ENCODE measurements at regions not wholly inside any gene's neighbourhood (a gene's known extent, or its start where the extent isn't known, plus 50 kb on each side); places are given as distances from the start of the nearest gene placed in this dataset.

DNA sequence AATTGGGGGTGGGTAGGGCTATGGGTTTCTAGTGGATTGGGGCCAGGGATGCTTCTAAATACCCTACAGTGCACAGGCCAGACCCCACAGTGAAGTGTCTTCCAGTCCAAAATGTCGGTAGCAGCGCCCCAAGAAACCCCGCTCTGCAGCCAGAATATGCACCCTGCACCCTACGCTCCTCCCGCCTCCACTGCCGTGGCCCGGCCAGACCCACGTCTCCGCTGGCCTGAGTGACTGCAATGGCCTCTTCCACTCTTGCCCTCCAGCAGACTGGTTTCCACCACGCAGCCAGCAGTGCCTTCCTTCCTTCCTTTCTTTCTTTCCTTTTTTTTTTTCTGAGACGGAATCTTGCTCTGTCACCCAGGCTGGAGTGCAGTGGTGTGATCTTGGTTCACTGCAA lies 91.4 kb upstream of the TAF1B start:
- H3K4me1 ChIP-seq = no peaks in the 10 kb centered on the region
- no peak overlapping the region for H3K4me2 ChIP-seq (ENCODE audit: low read length)
- H3K9me3 ChIP-seq (ENCODE audit: control insufficient read depth, low read length) = no peaks in the 10 kb centered on the region

DNA sequence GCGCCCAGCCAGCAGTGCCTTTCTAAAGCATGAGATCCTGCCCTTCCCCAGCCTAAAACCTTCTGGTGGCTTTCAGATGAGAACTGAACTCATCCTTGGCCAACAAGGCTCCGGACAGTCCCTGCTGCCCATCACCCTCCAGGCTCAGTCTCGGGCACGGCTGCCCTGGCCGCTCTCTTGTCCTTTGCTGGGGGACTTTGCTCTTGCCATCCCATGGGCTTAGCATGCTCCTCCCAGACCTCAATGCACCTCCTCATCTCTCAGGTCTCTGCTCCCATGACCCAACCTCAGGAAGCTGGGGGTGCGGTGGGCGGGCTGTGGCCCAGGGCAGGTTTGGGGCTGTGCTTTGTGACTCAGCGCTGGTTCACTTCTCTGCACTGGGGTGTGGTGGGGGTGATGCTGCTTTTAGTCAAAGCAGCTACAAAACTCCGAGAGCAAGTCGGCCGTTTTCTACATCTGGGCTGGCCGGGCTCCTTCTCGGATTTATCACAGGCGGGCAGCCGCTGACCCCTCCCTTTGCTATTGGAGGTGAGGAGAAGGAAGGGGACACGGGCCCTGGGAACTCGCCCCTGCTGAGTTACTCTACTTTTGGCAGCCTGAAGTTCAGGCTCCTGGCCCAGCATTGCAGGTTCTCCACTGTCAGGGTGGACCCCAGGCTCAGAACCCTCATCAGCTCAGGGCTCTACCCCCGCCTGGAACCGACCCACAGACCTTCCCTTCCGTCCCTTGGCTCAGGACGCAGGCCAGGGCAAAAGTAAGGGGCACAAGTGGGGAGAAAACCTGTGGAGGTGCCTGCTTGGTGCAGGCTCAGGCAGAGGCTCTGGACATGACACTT lies 90.6 kb upstream of the TAF1B start:
- Histone ChIP-seq H3K27me3 (ENCODE audit: control insufficient read depth, insufficient read depth, low read length) (no peaks in the 10 kb centered on the region), H3K4me2 (ENCODE audit: low read length) (no peak overlapping the region), H3K9ac (no peak overlapping the region), H3K4me1 (no peaks in the 10 kb centered on the region), H3K4me3 (ENCODE audit: low read depth, low read length) (no peak overlapping the region), H3K79me2 (no peaks in the 10 kb centered on the region), H3K27ac (no peak overlapping the region), H3K9me3 (ENCODE audit: control insufficient read depth, low read length) (no peaks in the 10 kb centered on the region), H3K36me3 (ENCODE audit: control insufficient read depth, insufficient read depth, low read length) (no peaks in the 10 kb centered on the region), H2AFZ (no peak overlapping the region)
- TF ChIP-seq, protein P1, sequence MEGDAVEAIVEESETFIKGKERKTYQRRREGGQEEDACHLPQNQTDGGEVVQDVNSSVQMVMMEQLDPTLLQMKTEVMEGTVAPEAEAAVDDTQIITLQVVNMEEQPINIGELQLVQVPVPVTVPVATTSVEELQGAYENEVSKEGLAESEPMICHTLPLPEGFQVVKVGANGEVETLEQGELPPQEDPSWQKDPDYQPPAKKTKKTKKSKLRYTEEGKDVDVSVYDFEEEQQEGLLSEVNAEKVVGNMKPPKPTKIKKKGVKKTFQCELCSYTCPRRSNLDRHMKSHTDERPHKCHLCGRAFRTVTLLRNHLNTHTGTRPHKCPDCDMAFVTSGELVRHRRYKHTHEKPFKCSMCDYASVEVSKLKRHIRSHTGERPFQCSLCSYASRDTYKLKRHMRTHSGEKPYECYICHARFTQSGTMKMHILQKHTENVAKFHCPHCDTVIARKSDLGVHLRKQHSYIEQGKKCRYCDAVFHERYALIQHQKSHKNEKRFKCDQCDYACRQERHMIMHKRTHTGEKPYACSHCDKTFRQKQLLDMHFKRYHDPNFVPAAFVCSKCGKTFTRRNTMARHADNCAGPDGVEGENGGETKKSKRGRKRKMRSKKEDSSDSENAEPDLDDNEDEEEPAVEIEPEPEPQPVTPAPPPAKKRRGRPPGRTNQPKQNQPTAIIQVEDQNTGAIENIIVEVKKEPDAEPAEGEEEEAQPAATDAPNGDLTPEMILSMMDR (IDR thresholded peaks at IDR 0.05) = no peak

More for the DNA sequence above, 91.4 kb upstream of the TAF1B start:
- Histone ChIP-seq H3K9ac (no peak overlapping the region), H3K36me3 (ENCODE audit: control insufficient read depth, insufficient read depth, low read length) (no peaks in the 10 kb centered on the region), H3K27me3 (ENCODE audit: control insufficient read depth, insufficient read depth, low read length) (no peaks in the 10 kb centered on the region), H3K27ac (no peak overlapping the region), H3K4me3 (ENCODE audit: low read depth, low read length) (no peak overlapping the region), H3K79me2 (no peaks in the 10 kb centered on the region), H2AFZ (no peak overlapping the region)
- TF ChIP-seq, protein P1 (IDR thresholded peaks at IDR 0.05) = no peak

DNA sequence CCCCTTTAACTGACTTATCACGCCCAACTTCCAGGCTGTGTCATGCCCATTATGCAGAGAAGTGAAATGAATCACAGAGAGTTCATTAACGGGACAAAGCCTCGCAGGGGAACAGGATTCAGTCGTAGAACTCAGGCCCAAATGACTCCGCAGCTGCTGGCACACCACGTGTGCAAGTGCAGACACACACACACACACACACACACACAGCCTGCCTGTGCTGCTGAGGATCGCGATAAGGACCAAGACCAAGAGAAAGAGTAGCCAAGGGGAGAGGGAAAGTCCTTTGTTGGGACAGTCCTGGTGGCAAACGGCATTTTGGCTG lies 90.0 kb upstream of the TAF1B start:
- Histone ChIP-seq H3K4me1 (no peaks in the 10 kb centered on the region), H3K36me3 (ENCODE audit: control insufficient read depth, insufficient read depth, low read length) (no peaks in the 10 kb centered on the region), H3K4me2 (ENCODE audit: low read length) (no peak overlapping the region), H3K9me3 (ENCODE audit: control insufficient read depth, low read length) (no peaks in the 10 kb centered on the region), H3K27me3 (ENCODE audit: control insufficient read depth, insufficient read depth, low read length) (no peaks in the 10 kb centered on the region), H3K27ac (no peak overlapping the region), H3K4me3 (ENCODE audit: low read depth, low read length) (no peak overlapping the region), H2AFZ (no peak overlapping the region), H3K9ac (no peak overlapping the region), H3K79me2 (no peaks in the 10 kb centered on the region)
- TF ChIP-seq, protein P1 (IDR thresholded peaks at IDR 0.05) = no peak

DNA sequence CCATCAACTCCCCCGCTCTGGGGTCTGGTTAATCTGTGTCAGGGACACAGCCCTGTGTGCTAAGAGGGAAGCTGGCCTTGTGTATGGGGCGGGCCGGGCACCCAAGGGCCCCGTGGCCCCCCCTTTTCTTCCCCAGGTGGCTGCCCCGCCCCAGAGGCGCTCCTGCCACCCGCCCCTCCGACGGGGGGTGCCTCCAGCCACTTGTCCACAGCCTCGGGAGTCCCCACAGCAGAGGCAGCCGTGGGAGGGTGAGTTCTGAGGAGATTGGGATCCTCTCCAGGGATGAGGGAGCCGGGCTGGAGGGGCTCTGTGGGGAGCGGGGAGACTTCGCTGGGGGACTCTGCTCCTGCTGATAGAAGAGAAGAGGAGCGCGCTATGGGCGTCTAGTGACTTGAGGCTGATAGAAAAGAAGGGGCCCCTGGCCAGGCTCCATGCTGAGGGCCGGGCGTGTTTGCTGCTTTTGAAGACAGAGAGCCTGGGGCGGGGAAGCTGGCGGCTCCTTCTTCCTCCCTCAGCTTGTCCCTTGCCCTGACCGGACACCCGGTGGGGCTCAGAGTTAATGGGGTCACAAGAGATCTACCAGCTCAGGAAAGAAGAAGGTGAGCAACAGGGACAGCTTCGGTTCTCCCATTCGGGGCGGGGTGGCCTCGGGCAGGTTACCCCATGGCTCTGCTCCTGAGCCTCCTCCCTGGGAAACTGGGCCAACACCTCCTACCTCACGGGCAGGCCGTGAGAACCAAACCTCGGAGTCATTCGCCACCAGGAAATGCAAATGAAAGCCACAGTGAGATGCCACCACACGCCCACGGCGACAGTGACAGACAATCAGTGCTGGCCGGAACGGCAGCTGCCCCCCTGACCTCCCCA lies 89.4 kb upstream of the TAF1B start:
- Histone ChIP-seq H3K9ac (no peak overlapping the region), H3K27me3 (ENCODE audit: control insufficient read depth, insufficient read depth, low read length) (no peaks in the 10 kb centered on the region), H3K4me1 (peaks cover 4% of the 10 kb centered on the region), H3K4me2 (ENCODE audit: low read length) (no peak overlapping the region), H3K9me3 (ENCODE audit: control insufficient read depth, low read length) (no peaks in the 10 kb centered on the region), H3K4me3 (ENCODE audit: low read depth, low read length) (no peak overlapping the region), H3K79me2 (no peaks in the 10 kb centered on the region), H2AFZ (no peak overlapping the region), H3K27ac (no peak overlapping the region), H3K36me3 (ENCODE audit: control insufficient read depth, insufficient read depth, low read length) (no peaks in the 10 kb centered on the region)
- TF ChIP-seq, protein P1 (IDR thresholded peaks at IDR 0.05) = no peak
